GM10266 (cell line): ENCODE measurements at regions not wholly inside any gene's neighbourhood (a gene's known extent, or its start where the extent isn't known, plus 50 kb on each side); places are given as distances from the start of the nearest gene placed in this dataset.
"Not testable (repeated sequence)": the region's sequence is repeated elsewhere in the genome, so short reads cannot be mapped to it uniquely, and the experiment has no call there.

Experiments used
- DNase-seq: peaks from one replicate; pipeline ENCODE4 v3.0.0; 2012; ENCODE audit errors: extremely low spot score
- TF ChIP-seq, protein P1 (sequence below): IDR thresholded peaks from 2 replicates; pipeline ENCODE4 v1.5.1; 2012; ENCODE audit warnings: mild to moderate bottlenecking, low read depth; ENCODE audit not compliant: control insufficient read depth, insufficient read depth; ENCODE audit errors: missing control alignments

DNA sequence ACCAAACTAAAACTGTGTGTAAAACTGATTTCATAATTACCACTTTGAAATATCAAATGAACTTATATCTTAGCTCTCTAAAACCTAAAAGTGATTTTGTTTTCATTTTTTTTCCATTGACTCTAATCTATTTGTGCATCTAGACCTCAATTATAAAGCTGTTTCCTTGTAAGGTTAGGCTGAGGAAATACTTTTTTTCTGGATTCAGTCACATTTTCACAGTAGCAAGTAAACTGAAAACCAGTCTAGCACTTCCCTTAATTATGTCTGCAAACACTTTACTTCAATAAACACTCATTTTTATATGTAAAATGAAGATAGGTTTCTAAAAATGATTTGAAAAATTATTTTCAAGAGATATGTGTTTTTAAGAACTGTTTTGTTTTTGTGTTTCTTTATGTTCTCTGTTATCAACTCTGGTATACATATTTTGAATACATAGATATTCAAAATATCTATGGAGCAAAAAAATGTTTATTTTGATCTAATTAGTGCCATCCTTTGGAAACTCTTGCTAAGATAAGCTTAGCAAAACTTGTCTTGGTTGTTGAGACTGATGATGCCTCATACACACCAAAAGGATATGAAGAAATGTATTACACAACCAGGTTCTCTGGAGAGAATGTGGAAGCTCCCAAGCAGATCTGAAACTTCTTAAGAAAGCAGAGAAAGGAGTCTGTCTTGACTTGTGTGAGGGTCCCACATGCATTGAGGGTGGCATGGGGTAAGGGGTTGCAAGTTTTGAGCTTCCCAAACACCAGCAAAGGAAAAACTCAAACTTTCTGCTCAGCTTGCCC lies 1887.4 kb downstream of the PCDH9 start:
- no peak for DNase-seq
- TF ChIP-seq, protein P1, sequence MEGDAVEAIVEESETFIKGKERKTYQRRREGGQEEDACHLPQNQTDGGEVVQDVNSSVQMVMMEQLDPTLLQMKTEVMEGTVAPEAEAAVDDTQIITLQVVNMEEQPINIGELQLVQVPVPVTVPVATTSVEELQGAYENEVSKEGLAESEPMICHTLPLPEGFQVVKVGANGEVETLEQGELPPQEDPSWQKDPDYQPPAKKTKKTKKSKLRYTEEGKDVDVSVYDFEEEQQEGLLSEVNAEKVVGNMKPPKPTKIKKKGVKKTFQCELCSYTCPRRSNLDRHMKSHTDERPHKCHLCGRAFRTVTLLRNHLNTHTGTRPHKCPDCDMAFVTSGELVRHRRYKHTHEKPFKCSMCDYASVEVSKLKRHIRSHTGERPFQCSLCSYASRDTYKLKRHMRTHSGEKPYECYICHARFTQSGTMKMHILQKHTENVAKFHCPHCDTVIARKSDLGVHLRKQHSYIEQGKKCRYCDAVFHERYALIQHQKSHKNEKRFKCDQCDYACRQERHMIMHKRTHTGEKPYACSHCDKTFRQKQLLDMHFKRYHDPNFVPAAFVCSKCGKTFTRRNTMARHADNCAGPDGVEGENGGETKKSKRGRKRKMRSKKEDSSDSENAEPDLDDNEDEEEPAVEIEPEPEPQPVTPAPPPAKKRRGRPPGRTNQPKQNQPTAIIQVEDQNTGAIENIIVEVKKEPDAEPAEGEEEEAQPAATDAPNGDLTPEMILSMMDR: no peak

DNA sequence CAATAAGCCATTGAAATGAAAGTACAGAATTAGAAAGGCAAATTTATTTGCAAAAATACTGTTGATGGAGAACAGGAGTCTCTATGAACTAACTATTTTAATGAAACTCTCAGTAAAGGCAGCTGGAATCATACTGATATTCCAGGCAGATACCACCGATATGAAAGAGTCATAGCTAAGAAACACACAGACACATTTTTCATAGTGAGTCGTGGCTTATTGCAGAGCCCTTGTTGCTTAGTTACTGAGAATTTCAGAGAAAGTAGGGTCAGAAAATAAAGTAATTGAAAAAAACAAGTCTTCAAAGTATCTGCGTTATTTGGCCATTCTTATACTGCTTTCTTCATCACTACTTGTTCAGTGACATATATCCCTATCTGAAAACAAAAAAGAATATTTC lies 1890.9 kb downstream of the PCDH9 start:
- no peak for DNase-seq
- TF ChIP-seq, protein P1: no peak

DNA sequence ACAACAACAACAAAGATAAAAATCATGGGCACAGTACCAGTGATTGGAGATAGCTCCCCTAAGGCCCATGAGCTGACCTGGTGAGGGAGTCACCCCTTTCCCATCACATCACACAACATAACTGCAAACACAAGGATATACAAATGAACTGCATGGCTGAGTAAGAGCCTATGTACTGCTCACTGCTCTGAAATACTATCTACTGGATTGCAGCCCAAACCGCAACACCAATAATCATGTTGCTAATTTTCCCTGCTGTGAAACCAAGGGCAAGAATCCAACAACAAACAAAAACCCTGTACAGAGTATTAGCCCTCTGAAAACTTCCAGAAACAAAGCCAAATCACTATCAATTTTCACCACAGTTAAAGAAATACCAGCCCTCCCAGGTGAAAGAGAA lies 1893.2 kb downstream of the PCDH9 start:
- no peak for DNase-seq
- TF ChIP-seq, protein P1: no peak

DNA sequence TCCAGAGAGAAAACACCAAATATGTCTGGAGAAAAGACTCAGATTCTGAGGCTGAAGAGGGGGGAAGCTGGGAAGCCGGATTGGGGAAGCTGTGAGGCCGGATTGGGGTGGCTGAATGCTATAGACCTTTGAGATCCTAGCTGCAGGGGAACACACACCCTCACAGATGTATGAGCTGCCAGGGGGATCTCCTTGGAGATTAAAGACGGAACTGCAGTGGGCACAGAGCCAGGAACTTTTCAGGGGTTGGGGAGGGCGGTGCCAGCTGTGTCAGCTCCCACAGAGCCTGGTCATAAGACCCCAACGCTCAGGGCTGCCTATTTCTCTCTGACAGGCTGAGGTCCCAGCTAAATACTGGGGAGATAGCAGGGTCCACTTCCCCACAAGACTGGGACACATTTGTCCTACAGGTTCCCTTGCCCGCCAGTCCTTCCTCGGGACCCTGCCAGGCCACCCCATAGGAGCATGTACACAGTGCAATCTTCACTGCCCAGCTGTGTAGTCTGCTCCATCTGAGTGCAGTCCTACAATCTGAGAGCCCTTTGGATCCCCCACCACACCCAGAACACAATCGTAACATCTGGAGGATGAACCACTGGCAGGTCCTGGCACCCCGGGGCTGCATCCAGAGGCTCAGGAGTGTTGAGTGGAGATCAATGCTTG lies 1893.9 kb downstream of the PCDH9 start:
- TF ChIP-seq, protein P1: no peak

DNA sequence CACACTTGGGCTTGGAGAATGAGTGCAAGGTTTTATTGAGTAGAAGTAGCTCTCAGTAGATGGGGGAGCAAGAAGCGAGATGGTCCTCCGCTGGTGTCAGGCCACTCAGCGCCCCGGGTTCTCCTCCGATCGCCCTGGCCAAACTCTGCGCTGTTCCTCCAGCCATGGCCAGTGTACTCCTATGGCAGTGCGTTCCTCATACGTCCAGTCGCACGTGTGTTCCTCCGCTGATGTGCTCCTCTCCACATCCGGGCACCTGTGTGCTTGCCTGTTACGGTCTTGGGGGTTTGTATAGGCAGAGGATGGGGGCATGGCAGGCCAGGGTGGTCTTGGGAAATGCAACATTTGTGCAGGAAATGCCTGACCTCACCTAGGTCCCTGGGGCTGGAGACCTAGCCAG lies 1899.4 kb downstream of the PCDH9 start:
- TF ChIP-seq, protein P1: no peak
- DNase-seq: no peak

More for the DNA sequence above, 1893.9 kb downstream of the PCDH9 start:
- DNase-seq: no peak

DNA sequence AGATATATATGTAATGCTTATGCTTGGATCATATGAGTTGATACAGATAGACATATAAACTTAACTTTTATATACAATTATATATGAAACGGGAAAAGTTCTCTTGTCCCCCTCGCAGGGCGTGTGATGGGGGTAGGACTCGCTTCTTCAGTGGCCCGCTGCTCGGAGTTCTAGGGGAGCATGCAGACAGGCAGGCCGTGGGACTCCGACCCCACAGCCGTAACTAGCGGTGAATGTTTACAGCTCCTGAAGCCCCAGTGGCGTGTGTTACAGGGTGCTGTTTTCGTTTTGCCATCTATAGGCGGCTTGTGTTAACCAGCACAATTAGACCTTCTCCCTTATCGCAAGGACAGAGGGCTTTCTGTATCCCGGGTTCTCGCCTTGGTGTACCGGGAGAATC lies 1899.8 kb downstream of the PCDH9 start:
- DNase-seq: no peak
- TF ChIP-seq, protein P1: no peak

DNA sequence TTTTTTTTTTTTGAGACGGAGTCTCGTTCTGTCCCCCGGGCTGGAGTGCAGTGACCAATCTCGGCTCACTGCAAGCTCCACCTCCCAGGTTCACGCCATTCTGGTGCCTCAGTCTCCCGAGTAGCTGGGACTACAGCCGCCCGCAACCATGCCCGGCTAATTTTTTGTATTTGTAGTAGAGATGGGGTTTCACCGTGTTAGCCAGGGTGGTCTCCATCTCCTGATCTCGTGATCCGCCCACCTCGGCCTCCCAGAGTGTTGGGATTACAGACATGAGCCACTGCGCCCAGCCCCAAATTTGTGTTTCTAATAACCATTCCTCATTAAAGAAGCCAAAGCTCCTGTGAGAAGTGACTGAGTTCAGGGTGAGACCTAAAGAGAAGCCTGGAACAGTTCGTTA lies 1906.9 kb downstream of the PCDH9 start:
- DNase-seq: not testable (repeated sequence)

DNA sequence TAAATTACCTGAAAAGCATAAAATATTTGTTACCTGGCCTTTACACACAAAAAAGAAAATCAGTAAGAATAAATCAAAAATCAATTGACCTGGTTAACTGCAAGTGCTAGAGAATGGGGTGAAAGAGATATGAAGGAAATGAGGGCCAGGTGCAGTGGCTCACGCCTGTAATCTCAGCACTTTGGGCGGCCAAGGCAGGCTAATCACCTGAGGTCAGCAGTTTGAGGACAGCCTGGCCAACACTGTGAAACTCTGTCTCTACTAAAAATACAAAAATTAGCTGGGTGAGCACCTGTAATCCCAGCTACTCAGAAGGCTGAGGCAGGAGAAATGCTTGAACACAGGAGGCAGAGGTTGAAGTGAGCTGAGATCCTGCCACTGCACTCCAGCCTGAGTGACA lies 1908.7 kb downstream of the PCDH9 start:
- not testable (repeated sequence) for DNase-seq
